IMR-90 (cell line): ENCODE measurements at regions not wholly inside any gene's neighbourhood (a gene's known extent, or its start where the extent isn't known, plus 50 kb on each side); places are given as distances from the start of the nearest gene placed in this dataset.

Experiments used
- ATAC-seq: fragments of 200-7000 bp; cut with Tn5 transposase; 2 replicates; pipeline ENCODE4 v1.9.1; 2020; ENCODE audit warnings: low read depth, mild to moderate bottlenecking, moderate library complexity
- BruUV-seq: library from RNA; stranded (reverse); fragments of 400-500 nt; replicated peaks from 2 replicates; lab custom pipeline; 2021; lab: Mats Ljungman, UMichigan
- CTCF ChIA-PET: fragments of 300-600 bp; formaldehyde crosslinking; extraction: SDS; loops from one replicate; lab custom pipeline; 2021; ENCODE audit warnings: antibody characterized with exemption; lab: Yijun Ruan, JAX
- POLR2A ChIA-PET: fragments of 300-600 bp; sonication (Branson Sonifier 250); formaldehyde crosslinking; loops from one replicate; lab custom pipeline; 2022; ENCODE audit warnings: antibody characterized with exemption; ENCODE audit not compliant: unreplicated experiment; lab: Charles Lee
- DNase-seq: peaks from one replicate; pipeline ENCODE4 v3.0.0; 2013
- H2AFZ ChIP-seq: replicated peaks from 2 replicates; pipeline ENCODE3; 2013; ENCODE audit warnings: low read length, mild to moderate bottlenecking; ENCODE audit not compliant: poor library complexity
- H2AK5ac ChIP-seq: 2 replicates; pipeline ENCODE4 v1.6.1; 2013; ENCODE audit warnings: low read depth, low read length, inconsistent platforms
- H2AK9ac ChIP-seq: replicated peaks from 2 replicates; pipeline ENCODE3; 2013; ENCODE audit warnings: mild to moderate bottlenecking, low read depth, low read length, moderate library complexity; ENCODE audit not compliant: poor library complexity
- H2BK120ac ChIP-seq: 2 replicates; pipeline ENCODE4 v1.6.1; 2013; ENCODE audit warnings: low read depth, low read length, inconsistent platforms
- H2BK15ac ChIP-seq: 3 replicates; pipeline ENCODE4 v1.6.1; 2013; ENCODE audit warnings: low read depth, low read length, inconsistent platforms
- H2BK20ac ChIP-seq: 2 replicates; pipeline ENCODE4 v1.6.1; 2013; ENCODE audit warnings: low read depth, mild to moderate bottlenecking, inconsistent platforms, low read length, moderate library complexity
- H2BK5ac ChIP-seq: 2 replicates; pipeline ENCODE4 v1.6.1; 2013; ENCODE audit warnings: mild to moderate bottlenecking, low read depth, low read length, inconsistent platforms; ENCODE audit not compliant: poor library complexity, severe bottlenecking
- H3K14ac ChIP-seq: replicated peaks from 2 replicates; pipeline ENCODE4 v1.6.1; 2013; ENCODE audit warnings: low read depth, low read length, inconsistent platforms
- H3K18ac ChIP-seq: 2 replicates; pipeline ENCODE4 v1.6.1; 2013; ENCODE audit warnings: low read depth, low read length, control low read depth
- H3K23ac ChIP-seq: 2 replicates; pipeline ENCODE4 v1.6.1; 2013; ENCODE audit warnings: low read depth, low read length, inconsistent platforms
- H3K27ac ChIP-seq: 2 replicates; pipeline ENCODE4 v1.5.1; 2013; ENCODE audit warnings: mild to moderate bottlenecking, control low read depth, low read length; ENCODE audit not compliant: insufficient read depth
- H3K27me3 ChIP-seq: 2 replicates; pipeline ENCODE4 v1.6.1; 2013; ENCODE audit warnings: low read length; ENCODE audit not compliant: control insufficient read depth, insufficient read depth
- H3K36me3 ChIP-seq: 2 replicates; pipeline ENCODE4 v1.6.1; 2013; ENCODE audit warnings: low read length, mixed read lengths; ENCODE audit not compliant: control insufficient read depth, insufficient read depth
- H3K4ac ChIP-seq: 2 replicates; pipeline ENCODE4 v1.6.1; 2013; ENCODE audit warnings: low read depth, low read length, inconsistent platforms
- H3K4me1 ChIP-seq: 2 replicates; pipeline ENCODE4 v1.6.1; 2013; ENCODE audit warnings: low read length, mixed read lengths; ENCODE audit not compliant: control insufficient read depth, insufficient read depth
- H3K4me2 ChIP-seq: 2 replicates; pipeline ENCODE4 v1.6.1; 2013; ENCODE audit warnings: low read depth, mild to moderate bottlenecking, control low read depth, low read length, moderate library complexity
- H3K4me3 ChIP-seq: 2 replicates; pipeline ENCODE4 v1.5.1; 2013; ENCODE audit warnings: low read depth, mild to moderate bottlenecking, control low read depth, low read length, moderate library complexity; ENCODE audit not compliant: insufficient read depth
- H3K56ac ChIP-seq: 2 replicates; pipeline ENCODE4 v1.6.1; 2013; ENCODE audit warnings: low read length, inconsistent platforms; ENCODE audit not compliant: insufficient read depth; ENCODE audit errors: extremely low read depth
- H3K79me1 ChIP-seq, 2 experiments: 2 replicates each; pipeline ENCODE4 v1.6.1; 2013; ENCODE audit warnings: low read length in 2 of 2, inconsistent platforms in 1 of 2, low read depth in 1 of 2
- H3K9ac ChIP-seq: 2 replicates; pipeline ENCODE4 v1.6.1; 2013; ENCODE audit warnings: low read depth, low read length, control low read depth
- H3K9me1 ChIP-seq: 2 replicates; pipeline ENCODE4 v1.6.1; 2013; ENCODE audit warnings: low read length, inconsistent platforms; ENCODE audit not compliant: insufficient read depth
- H3K9me3 ChIP-seq: 2 replicates; pipeline ENCODE4 v1.6.1; 2013; ENCODE audit warnings: low read length; ENCODE audit not compliant: control insufficient read depth, insufficient read depth
- H4K20me1 ChIP-seq: 2 replicates; pipeline ENCODE4 v1.6.1; 2013; ENCODE audit warnings: low read length, inconsistent platforms; ENCODE audit not compliant: insufficient read depth
- H4K5ac ChIP-seq: 2 replicates; pipeline ENCODE4 v1.6.1; 2013; ENCODE audit warnings: mild to moderate bottlenecking, low read depth, low read length, control low read depth
- H4K8ac ChIP-seq, 2 experiments: 2 replicates each; pipeline ENCODE4 v1.6.1; 2013; ENCODE audit warnings: low read depth in 2 of 2, low read length in 2 of 2, control low read depth in 1 of 2, inconsistent platforms in 1 of 2
- H4K91ac ChIP-seq: 2 replicates; pipeline ENCODE4 v1.6.1; 2013; ENCODE audit warnings: low read depth, low read length, inconsistent platforms; ENCODE audit not compliant: insufficient read depth
- FOS ChIP-seq: fragments of 150-350 bp; IDR thresholded peaks from 2 replicates; pipeline ENCODE4 v1.6.1; 2016; ENCODE audit warnings: low read depth, low read length
- MAZ ChIP-seq: IDR thresholded peaks from 2 replicates; pipeline ENCODE4 v1.6.1; 2012; ENCODE audit warnings: low read depth, mild to moderate bottlenecking, low read length, improper control_type of control experiment, moderate library complexity, borderline replicate concordance
- NFE2L2 ChIP-seq: fragments of 150-350 bp; IDR thresholded peaks from 2 replicates; pipeline ENCODE4 v1.6.1; 2016; ENCODE audit warnings: low read depth, mild to moderate bottlenecking, low read length
- RAD21 ChIP-seq: IDR thresholded peaks from 2 replicates; pipeline ENCODE4 v1.6.1; 2012; ENCODE audit warnings: low read length, improper control_type of control experiment
- SMC3 ChIP-seq: fragments of 150-350 bp; IDR thresholded peaks from 2 replicates; pipeline ENCODE4 v1.6.1; 2016; ENCODE audit warnings: low read depth, mild to moderate bottlenecking, antibody characterized with exemption, low read length, moderate library complexity
- WGBS, 2 experiments: methylation state at CpG; one replicate each; pipeline versions ENCODE4 v1.1.5 to v1.1.7; 2013; ENCODE audit warnings: missing lambda C conversion rate in 2 of 2; ENCODE audit not compliant: insufficient read length in 1 of 2; ENCODE audit errors: extremely low coverage in 2 of 2; 5-methylcytosine and 5-hydroxymethylcytosine counted together
- dilution Hi-C: fragments of 300-500 bp; cut with HindIII; formaldehyde crosslinking; loops from one replicate; pipeline ENCODE4 v1.14.3; 2018; ENCODE audit warnings: low sequenced_read_pairs; ENCODE audit not compliant: unreplicated experiment
- in situ Hi-C: fragments of 300-500 bp; cut with MboI; formaldehyde crosslinking; loops from 3 replicates; pipeline ENCODE4 v1.14.3; 2019; ENCODE audit warnings: low sequenced_read_pairs, inconsistent platforms, mixed read lengths
- intact Hi-C: fragments of 100-400 bp; cut with micrococcal nuclease; formaldehyde crosslinking; loops from 2 replicates; pipeline ENCODE4 v1.10.0; 2022
- TF ChIP-seq, protein P1 (sequence below): conservative IDR thresholded peaks from 2 replicates; pipeline ENCODE4 v1.5.1; 2012; ENCODE audit warnings: mild to moderate bottlenecking, low read depth, low read length, improper control_type of control experiment
- TF ChIP-seq, protein P2 (sequence below): fragments of 150-350 bp; IDR thresholded peaks from 2 replicates; pipeline ENCODE4 v1.6.1; 2016; ENCODE audit warnings: low read depth, mild to moderate bottlenecking, low read length, moderate library complexity, borderline replicate concordance
- TF ChIP-seq, protein P3 (sequence below): fragments of 150-350 bp; IDR thresholded peaks from 2 replicates; pipeline ENCODE4 v1.6.1; 2017; ENCODE audit warnings: mild to moderate bottlenecking, antibody characterized with exemption, low read length, low read depth

DNA sequence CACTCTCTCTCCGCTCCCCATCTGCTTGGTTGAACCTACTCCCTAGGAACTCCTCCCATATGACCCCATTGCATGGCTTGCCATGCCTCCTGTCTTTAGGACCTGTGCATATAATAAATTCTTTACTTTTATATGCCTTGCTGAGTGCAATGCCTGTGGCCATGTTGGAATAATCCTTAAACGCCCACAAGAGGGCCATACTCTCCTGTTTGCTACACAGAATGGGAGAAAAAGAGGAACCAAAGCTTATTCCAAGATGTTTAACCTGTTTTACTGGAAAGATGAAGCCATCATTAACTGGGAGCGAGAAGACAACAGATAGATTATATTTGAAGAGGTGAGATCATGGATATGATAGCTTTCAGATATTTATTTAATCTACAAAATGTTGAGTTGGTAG is 1097.8 kb downstream of the NAALADL2 start:
- H2AK5ac ChIP-seq: no peak overlapping the region
- DNase-seq (peak; percentile 10), ATAC-seq (peak; percentile 56)
- no peak overlapping the region for H3K23ac ChIP-seq
- no peak overlapping the region for H4K8ac ChIP-seq
- no peak overlapping the region for H3K18ac ChIP-seq
- no peaks in the 10 kb centered on the region for H3K36me3 ChIP-seq
- in situ Hi-C loops: no loop called here
- no peak overlapping the region for H2BK120ac ChIP-seq
- no CpG with 5 or more reads among the region's 3 CpGs for WGBS, 2 experiments
- no peaks in the 10 kb centered on the region for H3K9me3 ChIP-seq
- no peaks in the 10 kb centered on the region for H3K9me1 ChIP-seq
- H3K9ac ChIP-seq: no peak overlapping the region
- H4K5ac ChIP-seq: peak overlapping the region; percentile 63; the same call in 1 of the 2 replicates
- H2BK5ac ChIP-seq: no peak overlapping the region
- no peak overlapping the region for H3K14ac ChIP-seq
- TF ChIP-seq, protein P1, sequence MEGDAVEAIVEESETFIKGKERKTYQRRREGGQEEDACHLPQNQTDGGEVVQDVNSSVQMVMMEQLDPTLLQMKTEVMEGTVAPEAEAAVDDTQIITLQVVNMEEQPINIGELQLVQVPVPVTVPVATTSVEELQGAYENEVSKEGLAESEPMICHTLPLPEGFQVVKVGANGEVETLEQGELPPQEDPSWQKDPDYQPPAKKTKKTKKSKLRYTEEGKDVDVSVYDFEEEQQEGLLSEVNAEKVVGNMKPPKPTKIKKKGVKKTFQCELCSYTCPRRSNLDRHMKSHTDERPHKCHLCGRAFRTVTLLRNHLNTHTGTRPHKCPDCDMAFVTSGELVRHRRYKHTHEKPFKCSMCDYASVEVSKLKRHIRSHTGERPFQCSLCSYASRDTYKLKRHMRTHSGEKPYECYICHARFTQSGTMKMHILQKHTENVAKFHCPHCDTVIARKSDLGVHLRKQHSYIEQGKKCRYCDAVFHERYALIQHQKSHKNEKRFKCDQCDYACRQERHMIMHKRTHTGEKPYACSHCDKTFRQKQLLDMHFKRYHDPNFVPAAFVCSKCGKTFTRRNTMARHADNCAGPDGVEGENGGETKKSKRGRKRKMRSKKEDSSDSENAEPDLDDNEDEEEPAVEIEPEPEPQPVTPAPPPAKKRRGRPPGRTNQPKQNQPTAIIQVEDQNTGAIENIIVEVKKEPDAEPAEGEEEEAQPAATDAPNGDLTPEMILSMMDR: peak; percentile 40; the same call in 1 of the 2 replicates
- no peak for TF ChIP-seq NFE2L2
- peak; percentile 26; the same call in 1 of the 2 replicates for TF ChIP-seq RAD21
- TF ChIP-seq, protein P2, sequence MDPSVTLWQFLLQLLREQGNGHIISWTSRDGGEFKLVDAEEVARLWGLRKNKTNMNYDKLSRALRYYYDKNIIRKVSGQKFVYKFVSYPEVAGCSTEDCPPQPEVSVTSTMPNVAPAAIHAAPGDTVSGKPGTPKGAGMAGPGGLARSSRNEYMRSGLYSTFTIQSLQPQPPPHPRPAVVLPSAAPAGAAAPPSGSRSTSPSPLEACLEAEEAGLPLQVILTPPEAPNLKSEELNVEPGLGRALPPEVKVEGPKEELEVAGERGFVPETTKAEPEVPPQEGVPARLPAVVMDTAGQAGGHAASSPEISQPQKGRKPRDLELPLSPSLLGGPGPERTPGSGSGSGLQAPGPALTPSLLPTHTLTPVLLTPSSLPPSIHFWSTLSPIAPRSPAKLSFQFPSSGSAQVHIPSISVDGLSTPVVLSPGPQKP: no peak
- peak; percentile 36; the same call in 1 of the 2 replicates for TF ChIP-seq SMC3
- TF ChIP-seq, protein P3, sequence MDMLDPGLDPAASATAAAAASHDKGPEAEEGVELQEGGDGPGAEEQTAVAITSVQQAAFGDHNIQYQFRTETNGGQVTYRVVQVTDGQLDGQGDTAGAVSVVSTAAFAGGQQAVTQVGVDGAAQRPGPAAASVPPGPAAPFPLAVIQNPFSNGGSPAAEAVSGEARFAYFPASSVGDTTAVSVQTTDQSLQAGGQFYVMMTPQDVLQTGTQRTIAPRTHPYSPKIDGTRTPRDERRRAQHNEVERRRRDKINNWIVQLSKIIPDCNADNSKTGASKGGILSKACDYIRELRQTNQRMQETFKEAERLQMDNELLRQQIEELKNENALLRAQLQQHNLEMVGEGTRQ: no peak
- no peak for TF ChIP-seq FOS
- TF ChIP-seq MAZ: no peak
- no peaks in the 10 kb centered on the region for H3K79me1 ChIP-seq
- H4K20me1 ChIP-seq: no peaks in the 10 kb centered on the region
- no peak overlapping the region for H2BK15ac ChIP-seq
- H3K4me2 ChIP-seq: no peak overlapping the region
- no peaks in the 10 kb centered on the region for H3K27me3 ChIP-seq
- intact Hi-C loops: loop anchor here (1.0 to 10.0 kb wide), 2 partner anchors 473 to 522 kb away; no protein-coding TSS in a partner anchor
- no peak overlapping the region for H3K4me3 ChIP-seq
- ChIA-PET POLR2A (no interaction called here), CTCF (interaction anchor here (0.6 to 1.1 kb wide), 4 partner anchors 14 to 476 kb away, joined by 3 to 7 read pairs (median 3); no protein-coding TSS in a partner anchor)
- no peak overlapping the region for H3K4ac ChIP-seq
- no peak overlapping the region for H3K56ac ChIP-seq
- dilution Hi-C loops: no loop called here
- H3K27ac ChIP-seq: no peak overlapping the region
- H4K91ac ChIP-seq: no peak overlapping the region
- H2AFZ ChIP-seq: no peak overlapping the region
- no peaks in the 10 kb centered on the region for H3K4me1 ChIP-seq
- no peak overlapping the region for H2AK9ac ChIP-seq
- no TSS peak for BruUV-seq
- H2BK20ac ChIP-seq: no peak overlapping the region
